Epithelial cell of proximal tubule (primary cell): ENCODE measurements at regions not wholly inside any gene's neighbourhood (a gene's known extent, or its start where the extent isn't known, plus 50 kb on each side); places are given as distances from the start of the nearest gene placed in this dataset.

Experiments
- DNase-seq: peaks from one replicate; pipeline ENCODE4 v3.0.0-alpha.2; 2011; ENCODE audit warnings: low read depth
- H3K4me3 ChIP-seq: 2 replicates; pipeline ENCODE4 v1.5.1; 2011; ENCODE audit warnings: low read depth, mild to moderate bottlenecking, low read length
- CTCF ChIP-seq: conservative IDR thresholded peaks from 2 replicates; pipeline ENCODE4 v1.5.1; 2012; ENCODE audit warnings: low read depth, mild to moderate bottlenecking, low read length

GRCh38 chr16:55925242-55925641 is 50.1 kb upstream of the CES5A start:
- no peak overlapping the region for H3K4me3 ChIP-seq
- no peak for DNase-seq
- TF ChIP-seq CTCF = no peak
